Esophagus mucosa (tissue), 1 donor: ENCODE measurements at regions not wholly inside any gene's neighbourhood (a gene's known extent, or its start where the extent isn't known, plus 50 kb on each side); places are given as distances from the start of the nearest gene placed in this dataset.

Experiments
- ATAC-seq: fragments of 200-7000 bp; cut with Tn5 transposase; one replicate; pipeline ENCODE4 v1.9.1; 2020
- donor health status: DM: yes; HTN: yes; CAD: no.

GRCh38 chr2:221195829-221196228 is 376.3 kb downstream of the EPHA4 start:
- no peak for ATAC-seq

DNA sequence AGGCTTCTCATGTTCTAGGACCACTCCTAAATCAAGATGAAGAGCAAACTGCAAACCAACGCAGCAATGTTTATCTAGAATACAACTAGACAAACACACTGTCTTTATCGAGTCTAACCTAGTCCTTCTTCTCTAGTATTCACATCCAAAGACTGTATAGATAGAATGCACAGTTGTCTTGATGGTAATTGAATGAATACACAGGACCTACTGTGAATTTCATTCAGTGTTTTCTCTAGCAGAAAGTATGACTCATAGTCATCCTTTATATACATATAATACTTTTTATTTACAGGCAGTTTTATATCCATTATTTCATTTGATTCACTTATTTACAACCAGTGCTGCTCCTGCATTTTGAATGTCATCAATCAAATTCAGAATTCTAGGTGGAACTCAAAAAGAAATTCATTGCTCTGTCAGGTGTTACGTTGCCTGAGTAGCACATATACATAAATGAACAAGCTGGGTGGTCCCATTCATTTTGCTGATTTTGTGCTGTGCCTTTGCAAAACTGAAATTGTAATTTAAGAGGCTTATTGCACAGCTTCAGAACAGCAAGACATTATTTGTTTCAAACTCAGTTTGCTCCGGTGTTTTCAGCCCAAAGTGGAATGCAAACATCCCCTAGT is 374.8 kb downstream of the EPHA4 start:
- no peak for ATAC-seq

GRCh38 chr2:221198309-221198708 is 373.8 kb downstream of the EPHA4 start:
- ATAC-seq = no peak

- no peak for ATAC-seq
These were observed 371.8 kb downstream of the EPHA4 start for GRCh38 chr2:221200184-221200839.

- no peak for ATAC-seq
These were observed 369.7 kb downstream of the EPHA4 start for GRCh38 chr2:221202431-221202830.

DNA sequence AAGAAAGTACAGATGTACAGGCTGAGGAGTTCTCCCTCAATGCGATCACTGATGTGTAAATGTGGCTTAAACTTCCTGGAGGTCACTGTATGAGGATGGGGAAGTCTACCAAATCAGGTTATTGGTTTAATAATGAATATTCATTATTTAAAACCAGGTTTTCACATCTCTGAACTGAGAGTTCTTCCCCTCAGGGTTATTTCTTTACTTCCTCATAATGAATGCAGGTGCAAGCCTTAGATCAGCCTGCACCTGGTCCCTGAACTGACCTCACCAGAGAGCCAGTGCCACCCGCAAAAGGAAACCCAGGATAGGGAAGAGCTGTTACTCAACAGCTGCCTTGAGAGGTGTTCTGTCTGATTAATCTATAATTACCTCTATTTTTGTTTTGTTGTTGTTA is 369.0 kb downstream of the EPHA4 start:
- no peak for ATAC-seq

- ATAC-seq = no peak
These were observed 368.2 kb downstream of the EPHA4 start for GRCh38 chr2:221203856-221204255.

DNA sequence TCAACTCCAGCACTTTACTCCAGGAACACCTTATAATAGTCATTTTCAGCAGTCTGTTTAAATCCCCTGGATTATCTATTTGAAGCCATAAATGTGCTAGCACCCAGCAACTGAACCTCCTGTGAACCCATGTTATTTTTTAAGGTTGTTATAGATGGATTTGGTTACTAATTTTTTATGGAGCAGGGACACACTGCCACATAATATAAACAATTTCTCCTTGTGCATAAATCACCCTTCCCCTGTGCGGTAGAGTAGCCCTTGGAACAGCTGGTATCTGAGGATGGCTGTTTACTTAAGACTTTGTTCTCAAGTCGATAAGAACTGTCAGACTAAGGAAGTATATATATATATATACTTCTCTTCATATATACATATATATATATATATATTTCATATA is 367.4 kb downstream of the EPHA4 start:
- no peak for ATAC-seq

DNA sequence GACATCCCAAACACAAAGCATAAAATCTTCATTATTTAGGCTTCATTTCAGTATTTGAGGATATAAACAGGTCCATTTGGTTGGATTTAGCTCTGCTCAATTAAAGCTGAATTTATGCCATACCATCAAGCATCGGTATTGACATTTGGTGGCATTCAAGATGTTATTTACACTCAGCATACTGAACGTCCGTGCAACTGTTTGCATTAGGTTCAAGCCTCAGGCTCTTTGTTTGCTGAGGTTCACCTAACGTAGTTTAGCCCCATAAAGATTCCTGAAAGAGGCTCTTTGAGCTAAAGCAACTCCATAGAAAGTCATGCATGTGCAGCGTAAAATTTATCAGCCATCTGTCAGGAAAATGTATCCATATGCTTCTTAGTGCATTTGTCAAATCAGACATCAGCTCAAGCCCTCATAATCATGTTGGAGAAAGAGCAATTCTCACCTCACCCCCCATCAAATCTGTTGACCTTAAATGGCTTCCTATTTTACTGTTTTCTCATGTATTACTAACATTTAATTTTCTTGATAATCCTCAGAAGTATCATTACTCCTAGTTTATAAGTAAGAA is 366.9 kb downstream of the EPHA4 start:
- ATAC-seq = no peak

GRCh38 chr2:221210686-221211085 is 361.4 kb downstream of the EPHA4 start:
- ATAC-seq = no peak

GRCh38 chr2:221211653-221212052 is 360.5 kb downstream of the EPHA4 start:
- no peak for ATAC-seq

DNA sequence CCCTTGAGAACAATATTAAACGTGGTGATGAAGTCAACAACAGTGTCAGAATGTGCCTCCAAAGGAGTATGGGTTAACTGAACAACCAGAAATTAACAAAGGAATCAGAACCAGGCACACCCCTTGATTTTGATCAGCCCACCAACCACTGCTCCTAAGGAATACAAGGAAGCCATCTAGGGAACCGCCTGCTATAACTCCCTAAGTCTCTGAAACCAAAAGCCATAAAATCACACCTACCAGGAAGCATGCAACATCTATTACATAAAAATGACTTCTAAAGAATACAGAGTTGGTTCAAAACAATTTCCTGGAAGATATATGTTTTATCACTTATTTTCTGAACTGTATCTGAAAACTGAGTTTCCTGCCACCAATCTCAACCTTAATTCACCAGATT is 360.0 kb downstream of the EPHA4 start:
- no peak for ATAC-seq

GRCh38 chr2:221215487-221215886 is 356.6 kb downstream of the EPHA4 start:
- no peak for ATAC-seq

DNA sequence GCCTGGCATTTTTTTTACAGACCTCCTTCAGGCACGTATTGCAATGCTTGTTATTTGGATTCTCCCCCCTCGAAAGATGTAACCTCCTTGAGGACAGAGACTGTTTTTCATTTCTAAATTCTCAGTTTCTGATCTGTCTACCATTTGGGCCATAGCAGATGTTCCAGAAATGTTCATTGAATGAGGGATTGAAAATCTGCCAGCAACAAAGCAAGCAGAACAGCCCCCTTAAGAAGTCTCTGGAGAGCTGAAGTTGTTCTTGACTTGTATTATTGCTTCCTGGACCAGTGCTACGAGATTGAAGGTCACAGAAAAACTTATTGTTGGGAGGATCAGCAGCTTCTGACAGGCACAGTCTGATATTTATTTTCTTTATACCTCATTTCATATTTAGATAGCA is 355.5 kb downstream of the EPHA4 start:
- ATAC-seq = no peak

DNA sequence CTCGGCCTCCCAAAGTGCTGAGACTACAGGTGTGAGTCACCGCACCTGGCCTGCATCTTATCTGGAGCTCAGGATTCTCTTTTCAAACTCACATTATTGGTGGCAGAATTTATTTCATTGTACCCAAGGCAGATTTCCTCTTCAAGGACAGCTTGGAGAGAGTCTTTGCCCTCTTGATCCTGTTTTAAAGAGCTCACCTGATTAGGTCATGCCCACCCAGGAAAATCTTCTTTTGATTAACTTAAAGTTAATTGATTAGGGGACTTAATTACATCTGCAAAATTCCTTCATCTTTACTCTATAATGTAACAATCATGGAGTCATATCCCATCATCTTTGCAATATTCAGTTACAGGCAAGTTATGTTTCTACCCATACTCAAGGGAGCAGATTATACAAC is 346.4 kb downstream of the EPHA4 start:
- no peak for ATAC-seq

DNA sequence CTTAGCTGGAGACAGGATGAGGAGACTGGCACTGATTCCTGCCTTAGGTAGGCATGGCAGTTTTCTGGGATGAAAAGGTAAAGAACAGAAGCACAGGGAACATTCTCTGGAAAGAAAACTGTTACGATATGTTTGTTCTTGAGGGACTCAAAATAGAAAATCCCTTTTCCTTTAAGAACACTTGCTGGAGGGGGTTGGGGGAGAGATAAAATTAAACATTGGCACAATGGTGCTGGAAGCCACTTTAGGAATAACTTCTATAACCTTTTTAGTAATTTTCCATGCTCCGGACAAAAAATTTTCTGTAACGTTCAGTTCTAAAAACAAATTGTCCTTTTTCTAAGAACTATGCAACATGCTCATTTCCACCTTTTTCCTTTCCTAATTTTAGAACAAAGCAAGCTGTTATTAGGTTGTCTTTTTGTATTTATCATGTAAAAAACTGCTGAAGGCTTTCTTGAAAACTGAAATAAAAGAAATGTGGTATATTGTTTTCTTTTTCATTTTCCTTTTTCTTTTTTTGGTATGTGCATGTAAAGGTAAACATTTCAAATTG is 343.8 kb downstream of the EPHA4 start:
- ATAC-seq = no peak

DNA sequence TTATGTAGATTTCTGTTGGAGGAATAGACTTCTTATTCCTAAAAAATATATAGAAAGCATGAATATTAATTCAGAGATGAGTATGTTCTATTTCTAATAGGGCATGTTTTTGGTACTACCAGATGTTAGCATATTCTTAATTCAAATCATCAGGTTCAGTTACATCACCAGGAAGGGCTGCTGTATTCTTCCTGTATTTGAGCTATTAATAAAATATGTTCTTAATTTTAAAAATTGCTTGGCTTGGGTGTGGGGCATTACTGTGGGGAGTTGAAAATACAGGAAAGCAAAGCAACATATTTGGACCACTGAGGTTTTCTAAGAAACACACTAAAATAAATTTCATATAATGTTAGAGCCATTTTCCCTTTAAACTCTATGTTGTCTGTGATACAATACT is 343.0 kb downstream of the EPHA4 start:
- ATAC-seq = no peak

- no peak for ATAC-seq
These were observed 340.6 kb downstream of the EPHA4 start for GRCh38 chr2:221231511-221231910.

- ATAC-seq = no peak
These were observed 336.2 kb downstream of the EPHA4 start for GRCh38 chr2:221235941-221236340.

DNA sequence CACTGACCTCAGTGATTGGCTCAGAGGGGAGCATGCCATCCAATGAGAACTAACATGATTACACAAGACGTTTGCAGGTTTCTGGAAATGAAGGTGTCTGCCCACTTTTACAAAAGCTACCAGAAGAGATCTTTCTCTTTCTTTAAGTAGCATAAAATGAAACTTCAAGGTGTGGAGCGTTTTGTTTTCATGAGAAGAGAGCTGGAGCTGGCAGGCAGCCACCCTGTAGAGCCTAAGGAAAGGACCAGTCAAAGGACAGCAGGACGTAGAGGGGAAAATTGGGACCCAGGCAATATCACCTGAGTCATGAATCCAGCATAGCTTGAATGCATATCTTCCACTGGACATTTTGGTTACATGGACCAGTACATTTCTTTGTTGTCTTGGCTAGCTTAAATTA is 331.0 kb downstream of the EPHA4 start:
- no peak for ATAC-seq

DNA sequence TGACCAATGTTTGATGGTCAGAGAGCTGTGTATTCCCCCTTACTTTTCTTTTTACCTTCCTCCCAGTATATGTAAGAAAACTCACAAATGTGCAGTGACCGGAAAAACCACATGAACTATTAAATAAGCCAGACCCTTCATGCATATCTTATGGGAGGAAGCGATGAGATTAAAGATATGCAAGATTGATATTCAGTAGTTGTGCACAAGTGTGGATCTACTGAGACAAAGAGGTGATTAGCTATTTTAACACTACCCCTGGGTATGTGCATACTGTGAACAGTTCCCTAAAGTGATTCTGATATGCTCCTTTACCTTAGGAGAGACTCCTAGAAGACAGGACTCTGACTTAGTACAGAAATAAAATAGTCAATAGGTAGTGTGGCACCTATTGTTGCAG is 328.3 kb downstream of the EPHA4 start:
- no peak for ATAC-seq

DNA sequence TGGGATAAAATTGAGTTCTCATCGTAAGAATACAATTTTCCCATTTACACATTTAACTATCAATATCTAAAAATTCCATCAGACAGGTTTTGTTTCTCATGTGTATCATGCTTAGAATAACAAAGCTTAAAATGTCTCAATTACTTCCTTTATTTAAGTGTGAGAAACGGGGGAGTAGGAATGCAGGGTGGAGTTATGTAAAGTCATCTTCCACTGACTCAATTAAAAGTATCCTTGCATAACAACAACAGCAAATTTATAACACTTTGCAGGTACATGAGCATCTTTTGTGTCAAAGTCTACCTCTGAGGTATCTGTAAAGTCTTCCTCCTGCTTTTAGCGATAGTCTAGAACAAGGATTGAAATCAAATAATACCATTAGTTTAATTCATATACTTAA is 327.1 kb downstream of the EPHA4 start:
- no peak for ATAC-seq

DNA sequence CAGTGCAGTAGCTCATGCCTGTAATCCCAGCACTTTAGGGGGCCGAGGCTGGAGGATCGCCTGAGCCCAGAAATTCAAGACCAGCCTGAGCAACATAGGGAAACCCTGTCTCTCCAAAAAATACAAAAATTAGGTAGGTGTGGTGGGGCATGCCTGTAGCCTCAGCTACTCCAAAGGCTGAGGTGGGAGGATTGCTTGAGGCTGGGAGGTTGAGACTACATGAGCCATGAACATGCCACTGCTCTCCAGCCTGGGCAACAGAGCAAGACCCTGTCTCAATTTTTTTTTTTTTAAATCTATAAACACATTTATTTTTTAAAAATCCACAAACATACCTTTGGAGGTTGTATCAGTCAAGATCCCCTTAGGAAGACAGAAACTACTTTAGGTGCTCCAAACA is 326.3 kb downstream of the EPHA4 start:
- ATAC-seq = no peak

GRCh38 chr2:221254299-221254698 is 317.8 kb downstream of the EPHA4 start:
- no peak for ATAC-seq
